Fibroblast of skin of back (primary cell): ENCODE measurements at regions not wholly inside any gene's neighbourhood (a gene's known extent, or its start where the extent isn't known, plus 50 kb on each side); places are given as distances from the start of the nearest gene placed in this dataset.
"Not testable (repeated sequence)": the region's sequence is repeated elsewhere in the genome, so short reads cannot be mapped to it uniquely, and the experiment has no call there.

Experiments
- DNase-seq: peaks from one replicate; pipeline ENCODE4 v3.0.0-alpha.2; 2013

DNA sequence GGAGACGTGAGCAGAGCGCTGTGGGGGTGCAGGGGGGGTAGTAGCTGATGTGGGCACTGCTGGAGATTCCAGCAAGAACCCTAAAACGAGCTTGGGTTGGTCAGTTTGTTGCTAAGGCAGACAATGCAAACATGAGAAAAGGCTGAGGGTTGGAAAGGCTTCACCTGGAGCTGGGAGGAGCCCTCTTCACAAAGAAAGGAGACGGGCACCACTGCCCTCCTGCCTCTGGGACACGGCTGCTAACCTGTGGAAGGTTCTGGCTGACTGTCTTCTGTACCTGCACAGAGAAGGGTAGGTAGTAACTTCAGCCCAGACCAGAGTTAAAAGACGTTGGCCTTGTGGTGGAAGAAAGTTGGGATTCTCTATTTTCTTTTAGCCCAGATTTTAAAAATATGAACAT lies 108.7 kb downstream of the SUCLA2 start:
- DNase-seq: no peak

DNA sequence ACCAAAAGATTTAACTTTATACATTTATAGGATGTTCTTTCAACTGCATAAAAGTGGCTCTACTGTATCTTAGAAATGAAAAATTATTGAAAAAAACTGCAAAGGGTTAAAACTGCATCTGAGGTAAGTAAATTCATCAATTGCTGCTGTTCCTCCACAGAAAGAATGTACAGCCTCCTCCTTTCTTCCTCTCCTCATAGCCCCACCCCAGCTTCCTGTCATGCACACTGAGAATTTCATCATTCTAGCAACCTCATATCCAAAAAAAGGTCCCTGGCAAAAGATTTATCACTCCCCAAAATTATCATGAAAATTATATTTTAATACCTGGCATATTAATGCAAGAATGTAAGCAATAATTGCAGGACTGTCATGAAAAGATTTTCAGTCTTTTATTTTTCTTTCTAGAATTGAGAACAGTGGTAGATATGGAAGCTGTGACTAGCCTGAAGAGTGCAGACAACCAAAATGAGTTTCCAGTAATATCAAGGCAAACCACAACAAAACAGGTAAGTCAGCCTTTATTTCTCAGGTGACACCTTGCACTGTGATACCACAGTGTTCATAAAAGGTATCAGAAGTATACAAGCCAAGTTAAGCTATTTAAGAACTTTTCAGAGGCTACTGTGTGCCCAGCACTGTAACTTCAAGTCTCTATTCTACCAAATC lies 110.8 kb downstream of the SUCLA2 start:
- DNase-seq: peak; percentile 66

DNA sequence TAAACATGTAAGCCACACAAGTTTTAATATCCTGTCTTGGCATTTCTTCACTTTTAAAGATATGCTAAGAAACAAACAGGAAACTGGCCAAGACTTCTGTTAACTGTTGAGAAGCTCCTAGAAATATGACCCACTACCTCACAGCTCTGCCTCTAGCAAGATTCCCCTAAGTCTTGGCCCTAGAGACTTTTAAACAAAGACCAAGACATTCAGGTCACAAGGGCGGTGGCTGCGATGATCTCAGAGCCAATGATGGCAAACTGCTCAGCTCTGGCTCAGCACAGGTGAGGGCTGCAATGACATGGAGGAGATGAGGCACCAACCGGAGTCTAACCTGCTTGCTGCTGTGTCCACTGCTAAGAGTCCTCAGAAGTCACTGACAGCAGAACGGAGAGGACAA lies 114.8 kb downstream of the SUCLA2 start:
- DNase-seq: no peak

DNA sequence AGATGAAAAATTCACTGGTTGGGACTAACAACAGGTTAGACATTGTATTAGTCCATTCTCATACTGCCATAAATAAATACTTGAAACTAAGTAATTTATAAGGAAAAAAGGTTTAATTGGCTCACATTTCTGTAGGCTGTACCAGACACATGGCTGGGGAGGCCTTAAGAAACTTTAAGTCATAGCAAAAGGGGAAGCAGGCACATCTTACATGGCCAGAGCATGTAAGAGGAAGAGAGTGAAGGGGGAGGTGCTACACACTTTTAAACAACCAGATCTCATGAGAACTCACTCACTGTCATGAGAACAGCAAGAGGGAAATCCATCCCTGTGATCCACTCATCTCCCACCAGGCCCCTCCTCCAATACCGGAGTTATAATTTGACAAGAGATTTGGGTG lies 125.9 kb downstream of the SUCLA2 start:
- no peak for DNase-seq

DNA sequence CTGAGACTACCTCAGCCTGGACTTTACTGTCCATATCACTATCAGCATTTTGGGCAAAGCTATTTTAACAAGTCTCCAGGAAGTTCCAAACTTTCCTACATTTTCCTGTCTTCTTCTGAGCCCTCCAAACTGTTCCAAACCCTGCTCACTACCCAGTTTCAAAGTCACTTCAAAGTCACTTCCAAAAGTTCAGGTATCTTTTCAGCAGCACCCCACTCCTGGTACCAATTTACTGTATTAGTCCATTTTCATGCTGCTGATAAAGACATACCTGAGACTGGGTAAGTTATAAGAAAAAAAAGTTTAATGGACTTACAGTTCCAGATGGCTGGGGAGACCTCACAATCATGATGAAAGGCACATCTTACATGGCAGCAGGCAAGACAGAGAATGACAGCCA lies 127.1 kb downstream of the SUCLA2 start:
- not testable (repeated sequence) for DNase-seq

DNA sequence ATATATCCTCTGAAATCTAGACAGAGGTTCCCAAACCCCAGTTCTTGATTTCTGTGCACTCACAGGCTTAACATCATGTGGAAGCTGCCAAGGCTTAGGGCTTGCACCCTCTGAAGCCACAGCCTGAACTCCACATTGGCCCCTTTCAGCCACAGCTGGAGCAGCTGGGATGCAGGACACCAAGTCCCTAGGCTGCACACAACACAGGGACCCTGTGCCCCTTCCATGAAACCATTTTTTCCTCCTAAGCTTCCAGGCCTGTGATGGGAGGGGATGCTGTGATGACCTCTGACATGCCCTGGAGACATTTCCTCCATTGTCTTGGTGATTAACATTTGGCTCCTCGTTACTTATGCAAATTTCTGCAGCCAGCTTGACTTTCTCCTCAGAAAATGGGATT lies 127.8 kb downstream of the SUCLA2 start:
- not testable (repeated sequence) for DNase-seq

DNA sequence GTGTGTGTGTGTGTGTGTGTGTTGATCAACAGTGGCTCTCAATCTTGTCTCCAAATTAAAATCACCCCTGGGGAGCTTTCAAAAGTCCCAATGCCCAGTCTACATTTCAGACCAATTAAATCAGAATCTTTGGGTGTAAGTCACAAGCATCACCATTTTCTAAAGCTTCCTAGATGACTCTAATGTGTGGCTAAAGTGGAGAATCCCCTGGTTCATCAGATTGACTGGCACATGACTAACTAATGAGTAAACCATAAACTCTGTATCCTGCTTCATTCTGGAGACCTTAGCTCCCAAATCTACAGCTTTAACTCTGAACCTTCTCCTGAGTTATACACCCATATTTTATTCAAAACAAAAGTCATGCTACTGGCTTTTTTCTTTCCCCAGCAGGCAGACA lies 131.3 kb downstream of the SUCLA2 start:
- no peak for DNase-seq

DNA sequence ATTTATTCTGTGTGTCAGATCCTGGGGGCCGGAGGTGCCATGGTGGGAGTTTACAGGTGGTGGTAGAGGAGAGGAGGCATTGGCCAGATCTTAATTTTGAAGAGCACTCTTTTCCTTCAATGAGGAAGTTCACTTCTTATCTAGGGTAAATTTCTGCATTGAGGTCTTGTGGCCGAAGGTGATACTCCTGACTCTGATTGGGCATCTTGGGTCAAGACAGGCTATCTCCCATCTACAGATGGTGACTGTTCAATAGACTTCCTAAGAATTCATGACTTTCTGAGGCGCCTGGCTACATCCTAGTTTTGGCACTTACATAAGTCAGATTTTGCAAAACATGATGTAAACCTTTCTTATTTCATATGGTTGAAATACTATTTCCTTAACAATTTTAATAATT lies 135.2 kb downstream of the SUCLA2 start:
- DNase-seq: no peak

DNA sequence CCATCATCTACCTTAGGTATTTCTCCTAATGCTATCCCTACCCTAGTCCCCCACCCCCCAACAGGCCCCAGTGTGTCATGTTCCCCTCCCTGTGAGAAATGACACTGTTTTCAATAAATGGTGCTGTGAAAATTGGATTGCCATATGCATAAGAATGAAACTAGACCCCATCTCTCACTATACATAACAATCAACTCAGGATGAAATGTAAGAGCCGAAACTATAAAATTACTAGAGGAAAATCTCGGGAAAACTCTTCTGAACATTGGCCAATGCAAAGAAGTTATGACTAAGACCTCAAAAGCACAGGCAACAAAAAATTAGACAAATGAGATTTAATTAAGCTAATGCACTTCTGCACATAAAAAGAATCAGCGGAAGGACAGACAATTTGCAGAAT lies 138.2 kb downstream of the SUCLA2 start:
- DNase-seq: no peak

DNA sequence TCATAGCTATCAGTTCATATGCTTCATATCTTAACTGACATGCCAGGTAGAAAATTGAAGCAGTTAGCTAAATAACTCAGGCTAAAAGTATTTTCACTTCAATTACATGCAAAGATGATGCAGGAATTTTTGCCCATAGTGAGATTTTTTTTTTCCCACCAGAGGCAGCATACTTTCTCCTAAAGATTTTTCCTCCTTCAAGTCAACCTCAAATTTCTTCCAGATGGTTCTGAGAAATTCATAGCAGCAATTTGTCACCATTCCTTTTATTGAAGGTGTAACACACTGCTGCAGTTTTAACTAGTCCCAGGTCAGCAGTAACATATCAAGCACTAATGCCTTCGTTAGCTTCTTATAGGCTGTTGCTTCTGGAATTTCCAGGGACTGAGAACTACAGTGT lies 141.9 kb downstream of the SUCLA2 start:
- DNase-seq: peak; percentile 63

DNA sequence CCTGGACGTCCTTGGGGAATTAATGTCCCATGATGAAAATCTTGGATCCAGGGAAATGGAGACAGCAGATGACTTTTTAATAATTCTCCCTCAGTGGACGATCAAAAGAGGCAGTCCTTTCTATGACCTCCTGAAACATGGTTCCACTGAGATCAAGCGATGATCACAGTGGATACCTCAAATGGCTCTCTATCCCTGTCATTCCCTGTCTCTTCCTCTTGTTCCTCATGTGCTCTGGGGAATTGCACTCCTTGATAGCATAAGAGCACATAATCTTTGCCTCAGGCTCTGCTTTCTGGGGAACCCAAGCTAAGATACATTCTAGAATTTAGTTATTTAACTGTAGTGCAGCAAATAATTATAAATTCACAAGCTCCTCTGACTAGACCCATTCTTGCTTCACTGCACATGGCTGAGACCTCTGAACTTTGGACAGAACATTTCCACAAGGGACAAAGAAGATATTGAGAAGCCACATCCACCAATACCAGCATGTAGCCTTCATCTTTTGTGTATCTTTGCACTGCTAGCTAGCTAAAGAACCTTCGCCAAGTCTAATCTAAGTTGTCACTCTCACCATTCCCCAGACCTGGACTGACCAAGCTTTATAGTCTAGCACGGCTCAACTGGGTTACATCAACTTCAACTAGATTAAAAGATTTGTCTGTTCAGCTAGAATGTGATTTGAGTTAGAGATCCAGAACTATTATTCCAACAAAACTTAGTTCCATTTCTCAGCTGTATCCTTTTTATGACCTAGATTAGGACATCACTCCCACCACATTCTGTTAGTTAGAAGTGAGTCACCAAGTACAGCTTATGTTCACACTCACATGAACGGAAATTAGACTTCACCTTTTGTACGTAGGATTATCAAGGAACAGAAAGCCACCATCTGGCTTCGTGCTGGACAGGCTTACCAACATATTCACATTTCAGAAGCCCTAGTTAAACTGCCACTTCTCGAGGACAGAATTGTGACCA lies 142.7 kb downstream of the SUCLA2 start:
- DNase-seq: peak; percentile 50

DNA sequence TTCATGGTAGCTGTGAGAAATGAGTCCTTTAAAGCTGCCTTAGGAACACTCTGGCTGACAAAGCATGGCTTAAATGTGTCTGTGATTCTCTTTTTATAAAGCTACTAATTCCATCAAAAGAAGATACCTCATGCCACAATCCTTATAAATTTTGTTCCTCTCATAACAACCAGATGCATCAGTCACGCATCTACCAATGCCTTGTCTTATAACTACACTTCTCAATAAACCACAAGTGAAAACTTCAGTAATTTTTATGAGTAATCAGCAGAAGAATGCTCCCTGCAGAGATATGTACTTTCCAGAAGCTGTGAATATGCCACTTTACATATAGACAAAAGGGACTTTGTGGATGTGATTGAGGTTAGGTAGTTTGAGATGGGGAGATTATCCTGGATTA lies 147.8 kb downstream of the SUCLA2 start:
- peak; percentile 88 for DNase-seq

DNA sequence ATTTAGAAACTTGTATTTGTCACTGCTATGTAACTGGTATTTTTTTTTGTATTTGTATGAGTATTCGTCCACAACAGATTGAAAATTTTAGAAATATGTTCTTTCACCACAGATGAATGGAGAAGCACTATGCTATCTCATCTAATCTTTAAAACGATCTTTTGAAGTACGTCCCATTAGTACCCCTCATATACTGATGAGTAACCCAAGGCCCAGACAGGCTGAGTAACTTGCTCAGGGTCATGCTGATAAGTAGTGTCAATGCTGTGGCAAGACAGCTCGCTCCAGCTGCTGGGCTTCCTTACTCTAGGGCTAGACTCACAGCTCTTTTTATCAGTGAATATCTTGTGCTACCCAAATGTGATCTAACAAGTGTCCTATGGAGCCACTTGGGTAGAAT lies 154.2 kb downstream of the SUCLA2 start:
- no peak for DNase-seq

DNA sequence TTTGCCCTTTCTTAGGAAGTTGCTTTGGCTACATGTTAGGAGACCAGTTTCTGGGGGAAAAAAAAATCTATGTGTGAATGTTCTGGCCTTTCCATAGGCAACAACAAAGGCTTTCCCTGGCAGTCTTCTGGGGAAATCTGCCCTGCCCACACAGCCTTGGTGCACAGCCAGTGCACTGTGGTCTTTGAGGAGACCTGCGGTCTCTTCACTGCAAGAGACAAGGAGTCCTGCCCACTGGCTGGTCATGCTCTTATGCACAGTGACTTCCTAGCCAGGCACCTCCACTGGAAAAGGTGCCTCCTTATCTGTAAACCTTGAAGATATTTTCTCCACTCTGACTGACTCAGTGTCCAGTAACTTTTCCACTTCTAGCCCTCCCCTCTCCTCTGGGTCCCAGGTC lies 155.1 kb downstream of the SUCLA2 start:
- DNase-seq: no peak

DNA sequence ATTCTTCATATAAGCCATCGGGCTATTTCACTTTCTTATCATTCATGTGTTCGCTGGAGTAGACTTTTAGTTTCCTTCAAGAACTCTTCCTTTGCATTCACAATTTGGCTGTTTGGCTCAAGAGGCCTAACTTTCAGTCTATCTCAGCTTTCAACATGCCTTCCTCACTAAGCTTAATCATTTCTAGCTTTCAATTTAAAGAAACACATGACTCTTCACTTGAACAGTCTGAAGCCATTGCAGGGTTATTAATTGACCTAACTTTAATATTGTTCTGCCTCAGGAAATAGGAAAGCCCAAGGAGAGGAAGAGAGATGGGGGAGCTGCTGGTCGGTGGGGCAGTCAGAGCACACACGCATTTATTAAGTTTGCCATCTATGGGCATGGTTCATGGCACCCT lies 158.1 kb downstream of the SUCLA2 start:
- no peak for DNase-seq

DNA sequence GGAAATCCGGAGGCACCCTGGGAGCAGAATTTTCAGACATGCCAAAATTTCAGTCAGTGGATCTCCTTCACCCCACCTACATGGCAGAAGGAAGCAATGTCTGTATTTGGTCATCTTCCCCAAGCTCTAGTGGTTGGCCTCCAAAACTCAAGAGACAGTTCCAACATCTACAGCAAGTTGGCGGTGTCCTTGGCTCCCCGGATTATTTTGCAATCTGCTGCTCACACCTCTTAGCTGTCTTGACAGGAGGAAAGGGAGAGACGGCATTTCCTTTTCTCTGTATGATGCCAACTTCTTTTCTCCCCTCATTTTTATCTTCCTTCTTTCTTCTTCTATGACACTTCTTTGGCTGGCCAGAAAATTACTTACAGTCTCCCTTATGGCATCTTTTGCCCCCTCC lies 159.9 kb downstream of the SUCLA2 start:
- no peak for DNase-seq

DNA sequence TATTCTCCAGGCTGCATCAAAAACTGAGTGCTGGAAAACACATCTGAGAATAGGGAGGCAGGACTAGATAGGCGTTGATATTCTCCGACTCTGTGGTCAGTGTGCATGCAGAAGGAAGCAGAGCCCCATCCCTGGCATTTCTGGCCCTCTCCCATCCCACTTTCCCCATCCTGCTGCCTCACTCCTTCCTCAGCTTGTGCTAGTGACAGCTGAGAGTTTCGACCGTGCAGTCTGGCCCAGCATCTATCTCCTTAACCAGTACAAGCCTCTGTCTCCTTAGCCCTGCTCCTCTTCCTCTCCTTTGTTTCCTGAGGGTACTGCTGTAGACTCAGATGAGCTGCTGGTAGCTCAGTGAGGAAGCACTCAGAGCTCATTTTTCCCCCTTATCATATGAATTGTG lies 163.2 kb downstream of the SUCLA2 start:
- no peak for DNase-seq

DNA sequence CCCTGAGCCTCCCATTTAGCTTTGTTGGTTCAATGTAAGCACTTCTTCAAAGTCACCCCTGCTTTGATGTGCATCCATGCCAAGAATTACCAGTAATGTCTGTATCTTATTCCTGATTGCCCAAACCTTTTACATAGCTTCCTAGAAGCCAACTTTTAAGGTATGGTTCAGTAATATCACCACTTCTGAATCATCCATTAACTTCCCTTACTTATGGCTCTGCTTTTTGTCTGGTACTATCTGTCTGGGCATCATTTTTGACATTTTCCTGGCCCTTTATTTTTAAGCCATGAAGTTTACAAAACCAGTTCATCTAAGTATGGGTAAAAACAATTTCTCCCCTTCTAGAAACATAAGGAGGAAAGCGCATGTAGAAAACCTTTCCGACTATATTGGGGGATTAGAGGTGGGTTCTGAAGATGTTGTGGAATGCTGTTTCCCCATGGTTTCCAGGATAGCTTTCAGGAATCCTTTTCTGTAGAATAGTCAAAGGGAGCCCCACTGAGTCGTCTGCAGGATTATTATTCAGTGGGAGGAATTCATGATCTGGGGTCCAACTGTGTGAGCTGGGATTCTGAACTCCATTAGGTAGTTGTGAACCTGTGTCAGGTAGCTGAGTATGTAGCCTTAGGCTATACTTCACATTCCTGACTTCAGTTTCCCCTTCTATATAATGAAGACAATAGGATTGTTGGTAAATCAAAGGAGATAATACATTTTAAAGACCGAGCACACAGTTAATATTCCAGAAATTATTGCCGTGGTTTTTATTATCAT lies 163.8 kb downstream of the SUCLA2 start:
- DNase-seq: no peak

DNA sequence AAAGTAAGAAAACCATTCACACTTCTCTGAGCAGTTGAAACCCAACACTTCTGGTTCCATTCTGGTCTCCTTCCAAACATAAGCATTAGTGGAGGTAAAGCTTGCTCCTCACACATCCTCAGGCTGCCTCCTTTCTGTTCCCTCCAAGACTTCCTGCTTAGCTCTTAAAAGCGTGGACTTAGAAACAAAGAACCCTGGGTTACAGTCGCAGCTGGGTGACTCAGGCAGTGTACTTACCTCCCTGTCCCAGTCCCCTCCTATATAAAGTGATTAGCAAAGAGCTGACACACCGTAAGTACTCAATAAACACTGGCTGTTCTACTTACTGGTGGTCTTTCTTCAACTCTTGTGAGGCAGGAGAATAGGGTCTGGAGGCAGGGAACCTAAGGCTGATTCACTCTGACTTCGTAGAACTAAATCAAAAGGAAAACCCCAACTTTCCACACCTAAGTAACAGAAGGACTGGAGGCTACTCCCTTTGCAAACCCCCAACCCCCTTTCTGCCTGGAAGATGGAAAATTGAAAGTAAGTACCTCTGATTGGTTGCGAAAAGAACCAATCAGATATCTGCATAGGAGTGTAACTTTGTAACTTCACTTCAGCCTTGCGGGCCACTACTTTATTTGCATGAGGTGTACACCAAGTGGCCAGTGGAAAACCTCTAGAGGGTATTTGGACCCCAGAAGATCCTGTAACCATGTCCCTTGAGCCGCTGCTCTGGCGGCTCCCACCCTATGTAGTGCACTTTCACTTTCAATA lies 165.4 kb downstream of the SUCLA2 start:
- no peak for DNase-seq

DNA sequence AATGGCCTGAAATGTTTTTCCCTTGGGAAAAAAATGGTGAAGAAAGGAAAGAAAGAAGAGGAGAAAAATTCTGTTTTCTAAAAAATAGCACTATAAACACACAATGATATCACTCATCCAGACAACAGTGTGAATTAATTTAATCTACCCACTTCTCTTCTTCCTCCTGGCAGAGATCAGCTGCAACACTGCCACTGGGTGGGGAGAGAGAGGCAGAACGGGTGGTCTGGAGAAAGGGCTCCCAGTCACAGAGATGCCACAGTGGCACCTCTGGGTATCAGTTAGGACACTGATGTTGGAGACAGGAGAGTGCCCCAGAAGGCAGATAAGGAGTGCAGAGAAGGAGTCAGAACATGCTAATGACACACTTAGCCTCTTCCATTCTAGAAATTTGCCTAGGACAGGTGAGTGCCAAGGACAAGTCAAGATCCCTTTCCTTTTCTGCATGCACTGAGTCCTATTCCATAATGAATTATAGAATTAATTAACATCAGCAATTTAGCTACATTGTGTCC lies 168.6 kb downstream of the SUCLA2 start:
- no peak for DNase-seq

DNA sequence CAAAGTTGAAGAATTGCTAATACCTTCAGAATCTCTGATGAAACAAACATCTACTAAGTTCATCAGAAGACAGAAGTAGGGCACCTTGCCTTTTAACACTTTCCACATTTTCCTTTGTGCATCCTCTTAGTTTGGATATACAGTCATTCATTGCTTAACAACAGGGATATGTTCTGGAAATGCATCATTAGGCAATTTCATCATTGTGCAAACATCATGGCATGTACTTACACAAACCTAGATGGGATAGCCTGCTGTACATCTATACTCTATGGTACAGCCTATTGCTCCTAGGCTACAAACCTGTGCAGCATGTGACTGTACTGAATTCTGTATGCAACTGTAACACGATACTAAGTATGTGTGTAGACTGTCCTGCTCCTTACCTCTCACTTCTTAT lies 169.8 kb downstream of the SUCLA2 start:
- no peak for DNase-seq

DNA sequence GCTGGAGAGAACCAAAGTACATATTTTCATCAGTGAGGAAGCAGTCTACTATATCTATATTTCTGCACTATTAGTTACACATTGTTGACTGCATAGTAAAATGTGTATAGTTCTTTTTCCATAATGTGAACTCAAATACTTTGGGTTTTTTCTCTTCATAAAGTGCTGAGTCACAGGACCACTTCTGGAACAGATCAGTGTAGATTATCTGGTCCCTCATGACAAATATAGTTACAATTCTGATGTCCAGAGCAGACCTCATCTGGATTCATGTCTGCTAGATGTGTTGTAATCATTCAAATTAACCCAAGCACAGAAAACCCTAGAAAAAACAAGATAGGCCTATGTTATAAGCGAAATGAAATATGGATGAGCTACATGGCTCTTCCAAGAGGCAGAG lies 171.4 kb downstream of the SUCLA2 start:
- DNase-seq: peak; percentile 53
